HepG2 (cell line): ENCODE measurements at regions not wholly inside any gene's neighbourhood (a gene's known extent, or its start where the extent isn't known, plus 50 kb on each side); places are given as distances from the start of the nearest gene placed in this dataset.

Experiments used
- AFF4 ChIP-seq: sonication (generic); formaldehyde crosslinking; IDR thresholded peaks from 2 replicates; pipeline ENCODE4 v1.4.0; 2020; ENCODE audit warnings: missing genetic modification reagents
- FOXP4 ChIP-seq: sonication (generic); formaldehyde crosslinking; IDR thresholded peaks from 2 replicates; pipeline ENCODE4 v1.4.0; 2020; ENCODE audit warnings: missing genetic modification reagents
- GFI1 ChIP-seq: sonication (generic); formaldehyde crosslinking; IDR thresholded peaks from 2 replicates; pipeline ENCODE4 v1.5.0; 2020; ENCODE audit warnings: missing genetic modification reagents, mild to moderate bottlenecking, borderline replicate concordance
- MXD3 ChIP-seq: IDR thresholded peaks from 2 replicates; pipeline ENCODE4 v1.6.1; 2016; ENCODE audit warnings: mild to moderate bottlenecking, missing biosample characterization, missing genetic modification reagents
- NR2F1 ChIP-seq, 2 experiments: fragments of 450-650 bp in 1 of 2; formaldehyde crosslinking in 1 of 2; IDR thresholded peaks; 2 replicates each; pipeline versions ENCODE4 v1.5.0 to v1.6.1; 2016 to 2020; ENCODE audit warnings: mild to moderate bottlenecking in 1 of 2, missing compliant biosample characterization in 1 of 2, missing genetic modification reagents in 1 of 2, moderate library complexity in 1 of 2
- RARA ChIP-seq: IDR thresholded peaks from 2 replicates; pipeline ENCODE4 v1.6.1; 2016; ENCODE audit warnings: missing genetic modification reagents, missing compliant biosample characterization
- SKIL ChIP-seq: sonication (generic); formaldehyde crosslinking; IDR thresholded peaks from 2 replicates; pipeline ENCODE4 v1.8.0; 2022; ENCODE audit warnings: missing genetic modification reagents, mild to moderate bottlenecking, moderate library complexity, borderline replicate concordance
- SNAI1 ChIP-seq: sonication (generic); formaldehyde crosslinking; IDR thresholded peaks from 2 replicates; pipeline ENCODE4 v1.5.0; 2020; ENCODE audit warnings: mild to moderate bottlenecking, missing genetic modification reagents, borderline replicate concordance
- ZBTB46 ChIP-seq: sonication (generic); formaldehyde crosslinking; IDR thresholded peaks from 2 replicates; pipeline ENCODE4 v1.4.0; 2020; ENCODE audit warnings: mild to moderate bottlenecking, missing genetic modification reagents, borderline replicate concordance

- no peak for TF ChIP-seq SKIL
- no peak for TF ChIP-seq NR2F1 (CRISPR knock-in tag; IDR thresholded peaks at IDR 0.05)
- TF ChIP-seq SNAI1 (CRISPR knock-in tag), result no peak
- no peak for TF ChIP-seq GFI1 (CRISPR knock-in tag)
- TF ChIP-seq MXD3 (CRISPR knock-in tag), result no peak
- TF ChIP-seq RARA (CRISPR knock-in tag), result 0 out of 2 replicates have a peak, but pooled peaks have one; percentile 23
- no peak for TF ChIP-seq FOXP4 (CRISPR knock-in tag)
- TF ChIP-seq AFF4, result no peak
- no peak for TF ChIP-seq ZBTB46 (CRISPR knock-in tag)
- TF ChIP-seq, all 625 proteins: peak for 4
Measured at GRCh38 chr2:238684362-238685326, 163.2 kb upstream of the TWIST2 start (continued).
